WTC11 (cell line): ENCODE measurements at regions not wholly inside any gene's neighbourhood (a gene's known extent, or its start where the extent isn't known, plus 50 kb on each side); places are given as distances from the start of the nearest gene placed in this dataset.

Experiments used
- ATAC-seq: fragments of 200-7000 bp; cut with Tn5 transposase; 2 replicates; pipeline ENCODE4 v1.10.0; 2021; ENCODE audit warnings: mild to moderate bottlenecking, moderate library complexity
- CTCF ChIA-PET: fragments of 300-600 bp; sonication (Branson Sonifier 250); formaldehyde crosslinking; loops from one replicate; lab custom pipeline; 2021; ENCODE audit warnings: antibody characterized with exemption; lab: Charles Lee
- POLR2A ChIA-PET: fragments of 350-600 bp; sonication (Branson Sonifier 250); formaldehyde crosslinking; loops from one replicate; lab custom pipeline; 2021; ENCODE audit warnings: antibody characterized with exemption; lab: Charles Lee
- DNase-seq: peaks from one replicate; pipeline ENCODE4 v3.0.0; 2021; ENCODE audit warnings: low spot score
- H3K27ac Mint-ChIP-seq: 2 replicates; pipeline ENCODE4 v1.8.0; 2021; ENCODE audit warnings: mixed read lengths
- H3K27me3 Mint-ChIP-seq: 2 replicates; pipeline ENCODE4 v1.8.0; 2021; ENCODE audit warnings: low read depth, mild to moderate bottlenecking, moderate library complexity, mixed read lengths
- H3K36me3 Mint-ChIP-seq: 2 replicates; pipeline ENCODE4 v1.8.0; 2021; ENCODE audit warnings: mixed read lengths
- H3K4me1 Mint-ChIP-seq: 2 replicates; pipeline ENCODE4 v1.8.0; 2022; ENCODE audit warnings: mixed read lengths
- H3K4me3 Mint-ChIP-seq: 2 replicates; pipeline ENCODE4 v1.8.0; 2021; ENCODE audit warnings: mild to moderate bottlenecking, moderate library complexity, mixed read lengths
- H3K9me3 Mint-ChIP-seq: 2 replicates; pipeline ENCODE4 v1.8.0; 2021; ENCODE audit warnings: mixed read lengths
- ARID4B ChIP-seq: sonication (generic); formaldehyde crosslinking; IDR thresholded peaks from 2 replicates; pipeline ENCODE4 v1.8.0; 2023; ENCODE audit warnings: missing genetic modification reagents, mild to moderate bottlenecking, borderline replicate concordance
- CREB1 ChIP-seq: sonication (generic); formaldehyde crosslinking; IDR thresholded peaks from 2 replicates; pipeline ENCODE4 v1.8.0; 2023; ENCODE audit warnings: mild to moderate bottlenecking, missing genetic modification reagents
- E2F5 ChIP-seq: sonication (generic); formaldehyde crosslinking; IDR thresholded peaks from 2 replicates; pipeline ENCODE4 v1.8.1; 2022; ENCODE audit warnings: mild to moderate bottlenecking, moderate library complexity, missing genetic modification reagents
- FOXP1 ChIP-seq: sonication (generic); formaldehyde crosslinking; IDR thresholded peaks from 2 replicates; pipeline ENCODE4 v1.8.0; 2022; ENCODE audit warnings: missing genetic modification reagents, mild to moderate bottlenecking, moderate library complexity, borderline replicate concordance
- HMGA2 ChIP-seq: fragments of 250-450 bp; sonication (Bioruptor Pico); IDR thresholded peaks from 2 replicates; pipeline ENCODE4 v1.4.0; 2021; ENCODE audit warnings: mild to moderate bottlenecking, moderate library complexity
- IRF1 ChIP-seq: sonication (generic); formaldehyde crosslinking; IDR thresholded peaks from 2 replicates; pipeline ENCODE4 v1.8.0; 2023; ENCODE audit warnings: missing genetic modification reagents
- JAZF1 ChIP-seq: fragments of 250-450 bp; sonication (Bioruptor Pico); IDR thresholded peaks from 2 replicates; pipeline ENCODE4 v1.9.0; 2021; ENCODE audit warnings: moderate library complexity, mild to moderate bottlenecking, inconsistent platforms
- MAX ChIP-seq: sonication (generic); formaldehyde crosslinking; IDR thresholded peaks from 2 replicates; pipeline ENCODE4 v1.8.0; 2022; ENCODE audit warnings: mild to moderate bottlenecking, missing genetic modification reagents
- NR2C2 ChIP-seq: sonication (generic); formaldehyde crosslinking; IDR thresholded peaks from 2 replicates; pipeline ENCODE4 v1.8.0; 2022; ENCODE audit warnings: mild to moderate bottlenecking, missing genetic modification reagents
- OVOL2 ChIP-seq: fragments of 250-450 bp; sonication (Bioruptor Pico); IDR thresholded peaks from 2 replicates; pipeline ENCODE4 v1.9.0; 2021; ENCODE audit warnings: mild to moderate bottlenecking, borderline replicate concordance
- SMAD3 ChIP-seq: sonication (generic); formaldehyde crosslinking; IDR thresholded peaks from 2 replicates; pipeline ENCODE4 v1.8.0; 2022; ENCODE audit warnings: missing genetic modification reagents, mild to moderate bottlenecking, borderline replicate concordance
- STAT6 ChIP-seq: sonication (generic); formaldehyde crosslinking; conservative IDR thresholded peaks from 2 replicates; pipeline ENCODE4 v1.8.1; 2023; ENCODE audit warnings: mild to moderate bottlenecking, low read depth, missing genetic modification reagents, moderate library complexity
- TCF7 ChIP-seq: sonication (generic); formaldehyde crosslinking; IDR thresholded peaks from 2 replicates; pipeline ENCODE4 v1.8.0; 2022; ENCODE audit warnings: mild to moderate bottlenecking, low read depth, missing genetic modification reagents, moderate library complexity
- TEAD1 ChIP-seq: sonication (generic); formaldehyde crosslinking; IDR thresholded peaks from 2 replicates; pipeline ENCODE4 v1.8.0; 2022; ENCODE audit warnings: mild to moderate bottlenecking, missing genetic modification reagents
- USF2 ChIP-seq: sonication (generic); formaldehyde crosslinking; IDR thresholded peaks from 2 replicates; pipeline ENCODE4 v1.8.1; 2023; ENCODE audit warnings: mild to moderate bottlenecking, missing genetic modification reagents, moderate library complexity
- ZBTB43 ChIP-seq: sonication (generic); formaldehyde crosslinking; IDR thresholded peaks from 2 replicates; pipeline ENCODE4 v1.8.1; 2023; ENCODE audit warnings: mild to moderate bottlenecking, missing genetic modification reagents
- ZNF121 ChIP-seq: sonication (generic); formaldehyde crosslinking; IDR thresholded peaks from 2 replicates; pipeline ENCODE4 v1.8.0; 2023; ENCODE audit warnings: missing genetic modification reagents
- ZNF232 ChIP-seq: sonication (generic); formaldehyde crosslinking; IDR thresholded peaks from 2 replicates; pipeline ENCODE4 v1.8.0; 2022; ENCODE audit warnings: mild to moderate bottlenecking, missing genetic modification reagents

GRCh38 chr5:144065786-144066185, 104.7 kb downstream of the YIPF5 start (continued):
- TF ChIP-seq IRF1 (CRISPR knock-in tag) (no peak), HMGA2 (CRISPR knock-in tag) (no peak)

- H3K27ac Mint-ChIP-seq = no peak overlapping the region
- DNase-seq (no peak), ATAC-seq (no peak)
- ChIA-PET CTCF (no interaction called here), POLR2A (no interaction called here)
- H3K4me3 Mint-ChIP-seq = no peak overlapping the region
- peaks cover 25% of the 10 kb centered on the region for H3K9me3 Mint-ChIP-seq
- H3K36me3 Mint-ChIP-seq = peaks cover 8% of the 10 kb centered on the region
- no peaks in the 10 kb centered on the region; the same call in 1 of the 2 replicates for H3K27me3 Mint-ChIP-seq
- TF ChIP-seq SMAD3 (CRISPR knock-in tag) (no peak), JAZF1 (no peak), ARID4B (CRISPR knock-in tag) (no peak), FOXP1 (no peak), STAT6 (CRISPR knock-in tag) (no peak), E2F5 (CRISPR knock-in tag) (no peak), USF2 (CRISPR knock-in tag) (no peak), NR2C2 (CRISPR knock-in tag) (no peak), TEAD1 (CRISPR knock-in tag) (no peak), ZNF232 (no peak), CREB1 (CRISPR knock-in tag) (no peak), TCF7 (CRISPR knock-in tag) (no peak), MAX (no peak), ZBTB43 (CRISPR knock-in tag) (no peak), ZNF121 (CRISPR knock-in tag) (no peak), OVOL2 (CRISPR knock-in tag) (no peak)
- TF ChIP-seq, all 79 proteins: peak for 0
- peaks cover 12% of the 10 kb centered on the region for H3K4me1 Mint-ChIP-seq
Measured at GRCh38 chr5:144072518-144072927, 97.9 kb downstream of the YIPF5 start.
